HepG2 (cell line): ENCODE measurements at regions not wholly inside any gene's neighbourhood (a gene's known extent, or its start where the extent isn't known, plus 50 kb on each side); places are given as distances from the start of the nearest gene placed in this dataset.
A peak's percentile ranks its signal among the peaks of the same experiment; 100 is the strongest.

ENCODE experiments used
- CC2D1A ChIP-seq: sonication (generic); formaldehyde crosslinking; IDR thresholded peaks from 2 replicates; pipeline ENCODE4 v1.8.1; 2023; ENCODE audit warnings: mild to moderate bottlenecking, missing genetic modification reagents
- ERF ChIP-seq: IDR thresholded peaks from 2 replicates; pipeline ENCODE4 v1.6.1; 2018; ENCODE audit warnings: missing biosample characterization, missing genetic modification reagents
- GRHL1 ChIP-seq: sonication (generic); formaldehyde crosslinking; conservative IDR thresholded peaks from 2 replicates; pipeline ENCODE4 v1.8.0; 2022; ENCODE audit warnings: missing genetic modification reagents
- HIVEP1 ChIP-seq: sonication (generic); formaldehyde crosslinking; IDR thresholded peaks from 2 replicates; pipeline ENCODE4 v1.4.0; 2020; ENCODE audit warnings: mild to moderate bottlenecking, missing genetic modification reagents
- JUN ChIP-seq: sonication (generic); formaldehyde crosslinking; IDR thresholded peaks from 2 replicates; pipeline ENCODE4 v1.4.0; 2020; ENCODE audit warnings: mild to moderate bottlenecking, missing genetic modification reagents
- MYC ChIP-seq: sonication (generic); formaldehyde crosslinking; IDR thresholded peaks from 2 replicates; pipeline ENCODE4 v1.9.0; 2021; ENCODE audit warnings: missing genetic modification reagents, borderline replicate concordance
- REST ChIP-seq, 2 experiments: IDR thresholded peaks; 2 replicates each; pipeline ENCODE4 v1.6.1; 2011 to 2012; ENCODE audit warnings: low read length in 2 of 2, borderline replicate concordance in 1 of 2, low read depth in 1 of 2, mild to moderate bottlenecking in 1 of 2, moderate library complexity in 1 of 2
- RFXAP ChIP-seq: sonication (generic); formaldehyde crosslinking; IDR thresholded peaks from 2 replicates; pipeline ENCODE4 v1.4.0; 2020; ENCODE audit warnings: missing genetic modification reagents, borderline replicate concordance
- STAT6 ChIP-seq: sonication (generic); formaldehyde crosslinking; IDR thresholded peaks from 2 replicates; pipeline ENCODE4 v1.4.0; 2020; ENCODE audit warnings: missing genetic modification reagents, mild to moderate bottlenecking, borderline replicate concordance
- TERF1 ChIP-seq: sonication (generic); formaldehyde crosslinking; IDR thresholded peaks from 2 replicates; pipeline ENCODE4 v1.8.0; 2022; ENCODE audit warnings: mild to moderate bottlenecking, missing genetic modification reagents, moderate library complexity
- U2AF1 ChIP-seq: fragments of 200-400 bp; formaldehyde crosslinking; optimal IDR thresholded peaks from 2 replicates; pipeline ENCODE3; 2017; ENCODE audit warnings: mild to moderate bottlenecking, low read depth, low read length
- ZFP62 ChIP-seq: sonication (generic); formaldehyde crosslinking; IDR thresholded peaks from 2 replicates; pipeline ENCODE4 v1.4.0; 2020; ENCODE audit warnings: missing genetic modification reagents
- ZKSCAN1 ChIP-seq: fragments of 150-350 bp; IDR thresholded peaks from 2 replicates; pipeline ENCODE4 v1.6.1; 2014; ENCODE audit warnings: low read length
- ZNF18 ChIP-seq: sonication (generic); formaldehyde crosslinking; IDR thresholded peaks from 2 replicates; pipeline ENCODE4 v1.8.0; 2022; ENCODE audit warnings: mild to moderate bottlenecking, missing genetic modification reagents; ENCODE audit not compliant: insufficient replicate concordance
- ZNF205 ChIP-seq: IDR thresholded peaks from 2 replicates; pipeline ENCODE4 v1.6.1; 2018; ENCODE audit warnings: missing biosample characterization, missing genetic modification reagents
- ZNF331 ChIP-seq: sonication (generic); formaldehyde crosslinking; IDR thresholded peaks from 2 replicates; pipeline ENCODE4 v1.4.0; 2020; ENCODE audit warnings: missing genetic modification reagents
- ZNF333 ChIP-seq: sonication (generic); formaldehyde crosslinking; IDR thresholded peaks from 2 replicates; pipeline ENCODE4 v1.4.0; 2020; ENCODE audit warnings: mild to moderate bottlenecking, missing genetic modification reagents, borderline replicate concordance
- ZNF547 ChIP-seq: sonication (generic); formaldehyde crosslinking; IDR thresholded peaks from 2 replicates; pipeline ENCODE4 v1.5.1; 2020; ENCODE audit warnings: mild to moderate bottlenecking, missing genetic modification reagents
- ZNF83 ChIP-seq: sonication (generic); formaldehyde crosslinking; IDR thresholded peaks from 2 replicates; pipeline ENCODE4 v1.4.0; 2020; ENCODE audit warnings: missing genetic modification reagents, mild to moderate bottlenecking, borderline replicate concordance

GRCh38 chr7:12941512-12941911 lies 254.1 kb downstream of the ARL4A start (continued):
- TF ChIP-seq STAT6 (CRISPR knock-in tag) (no peak), ZNF331 (CRISPR knock-in tag) (peak; percentile 85; the same call in 1 of the 2 replicates), ZFP62 (no peak), GRHL1 (CRISPR knock-in tag) (no peak), ZNF547 (CRISPR knock-in tag) (no peak), ZNF83 (CRISPR knock-in tag) (no peak), ZNF18 (CRISPR knock-in tag) (no peak), CC2D1A (CRISPR knock-in tag) (no peak), ZNF333 (no peak), U2AF1 (no peak), MYC (CRISPR knock-in tag) (no peak), JUN (CRISPR knock-in tag) (no peak), ZNF205 (CRISPR knock-in tag) (peak; percentile 63; the same call in 1 of the 2 replicates), REST (IDR thresholded peaks at IDR 0.05; ENCODE audit: borderline replicate concordance in 1 of 2, low read depth in 1 of 2, low read length in 2 of 2) (no peak), HIVEP1 (CRISPR knock-in tag) (no peak), TERF1 (CRISPR knock-in tag) (no peak), RFXAP (CRISPR knock-in tag) (no peak), ERF (peak; percentile 74), ZKSCAN1 (no peak)
